SU-DHL-6 (cell line): ENCODE measurements at regions not wholly inside any gene's neighbourhood (a gene's known extent, or its start where the extent isn't known, plus 50 kb on each side); places are given as distances from the start of the nearest gene placed in this dataset.

Experiments used
- H2AFZ ChIP-seq: fragments of 200-600 bp; sonication (generic); 2 replicates; pipeline ENCODE4 v1.6.1; 2014; ENCODE audit warnings: low read depth, mild to moderate bottlenecking, moderate library complexity, mixed read lengths, antibody characterized with exemption, low read length; ENCODE audit not compliant: severe bottlenecking
- H3F3A ChIP-seq: fragments of 200-600 bp; shearing (Covaris generic); 2 replicates; pipeline ENCODE4 v1.6.0; 2016; ENCODE audit warnings: antibody characterized with exemption, mild to moderate bottlenecking; ENCODE audit not compliant: insufficient read depth
- H3K27ac ChIP-seq: fragments of 200-600 bp; sonication (generic); 2 replicates; pipeline ENCODE4 v1.5.1; 2016; ENCODE audit warnings: low read depth, mild to moderate bottlenecking, low read length, moderate library complexity, mixed read lengths
- H3K27me3 ChIP-seq: fragments of 200-600 bp; sonication (generic), shearing (Covaris generic); 2 replicates; pipeline ENCODE4 v1.6.0; 2014; ENCODE audit warnings: mild to moderate bottlenecking, low read length
- H3K36me3 ChIP-seq: fragments of 200-600 bp; sonication (generic); 2 replicates; pipeline ENCODE4 v1.6.1; 2014; ENCODE audit warnings: mild to moderate bottlenecking, low read length, mixed read lengths
- H3K4me2 ChIP-seq: fragments of 300-600, 200-600 bp; shearing (Covaris generic), sonication (generic); 2 replicates; pipeline ENCODE4 v1.6.0; 2014; ENCODE audit warnings: low read length, low read depth, mild to moderate bottlenecking; ENCODE audit not compliant: poor library complexity, severe bottlenecking
- H3K4me3 ChIP-seq: fragments of 200-600 bp; sonication (generic); 2 replicates; pipeline ENCODE4 v1.5.1; 2014; ENCODE audit warnings: antibody characterized with exemption, low read length, mild to moderate bottlenecking, mixed read lengths; ENCODE audit not compliant: insufficient read depth, poor library complexity, severe bottlenecking
- H3K79me2 ChIP-seq: fragments of 200-600 bp; sonication (generic); 2 replicates; pipeline ENCODE4 v1.6.1; 2014; ENCODE audit warnings: mild to moderate bottlenecking, low read length, moderate library complexity; ENCODE audit not compliant: insufficient read depth
- H3K9ac ChIP-seq: fragments of 200-600 bp; sonication (generic); 2 replicates; pipeline ENCODE4 v1.7.0; 2014; ENCODE audit warnings: mild to moderate bottlenecking, low read length
- H3K9me2 ChIP-seq: fragments of 200-600 bp; sonication (generic); replicated peaks from 2 replicates; pipeline ENCODE4 v1.6.1; 2014; ENCODE audit warnings: low read length; ENCODE audit not compliant: insufficient read depth
- H3K9me3 ChIP-seq: fragments of 200-600 bp; sonication (generic); 2 replicates; pipeline ENCODE4 v1.6.1; 2014; ENCODE audit warnings: low read length, mixed read lengths; ENCODE audit not compliant: insufficient read depth
- H4K20me1 ChIP-seq: fragments of 200-600 bp; sonication (generic); 2 replicates; pipeline ENCODE4 v1.6.1; 2014; ENCODE audit warnings: low read depth, mild to moderate bottlenecking, antibody characterized with exemption, low read length, moderate library complexity, mixed read lengths
- EZH2phosphoT487 ChIP-seq: fragments of 200-600 bp; sonication (generic), shearing (Covaris generic); conservative IDR thresholded peaks from 2 replicates; pipeline ENCODE4 v1.6.1; 2018; ENCODE audit warnings: mild to moderate bottlenecking, antibody characterized with exemption, low read length, moderate library complexity, mixed read lengths
- TF ChIP-seq, protein P1 (sequence below): fragments of 200-600 bp; sonication (generic); IDR thresholded peaks from one replicate; pipeline ENCODE4 v1.5.1; 2017; ENCODE audit warnings: antibody characterized with exemption, mild to moderate bottlenecking, low read length, moderate library complexity; ENCODE audit not compliant: insufficient read depth, poor library complexity, severe bottlenecking

DNA sequence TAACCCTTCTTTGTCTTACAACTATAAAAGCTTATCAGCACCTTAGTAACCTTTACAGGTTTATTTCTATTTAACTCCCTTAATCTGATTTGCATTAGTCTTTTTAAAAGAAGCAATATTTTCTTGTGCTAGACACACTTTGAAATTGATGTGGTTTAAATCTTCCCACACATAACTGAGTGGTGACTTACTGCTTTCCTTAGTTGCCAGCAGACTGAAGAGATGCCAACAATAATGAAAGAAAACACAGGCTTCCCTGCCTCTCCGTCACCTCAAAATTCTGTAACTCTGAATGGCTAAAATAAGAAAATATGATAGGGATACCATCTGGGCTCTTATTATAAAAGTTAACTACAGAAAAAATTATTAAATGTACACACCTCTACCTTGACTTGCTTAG lies 196.8 kb downstream of the PTBP2 start:
- Histone ChIP-seq H3K79me2 (no peaks in the 10 kb centered on the region), H3K36me3 (no peaks in the 10 kb centered on the region), H3K4me2 (no peak overlapping the region), H4K20me1 (no peaks in the 10 kb centered on the region), H3F3A (no peaks in the 10 kb centered on the region), H3K27ac (no peak overlapping the region), H3K9ac (no peak overlapping the region), H3K4me3 (no peak overlapping the region), H2AFZ (no peak overlapping the region), H3K9me2 (no peaks in the 10 kb centered on the region), H3K27me3 (no peaks in the 10 kb centered on the region), H3K9me3 (no peaks in the 10 kb centered on the region; the same call in 1 of the 2 replicates)
- TF ChIP-seq, protein P1, sequence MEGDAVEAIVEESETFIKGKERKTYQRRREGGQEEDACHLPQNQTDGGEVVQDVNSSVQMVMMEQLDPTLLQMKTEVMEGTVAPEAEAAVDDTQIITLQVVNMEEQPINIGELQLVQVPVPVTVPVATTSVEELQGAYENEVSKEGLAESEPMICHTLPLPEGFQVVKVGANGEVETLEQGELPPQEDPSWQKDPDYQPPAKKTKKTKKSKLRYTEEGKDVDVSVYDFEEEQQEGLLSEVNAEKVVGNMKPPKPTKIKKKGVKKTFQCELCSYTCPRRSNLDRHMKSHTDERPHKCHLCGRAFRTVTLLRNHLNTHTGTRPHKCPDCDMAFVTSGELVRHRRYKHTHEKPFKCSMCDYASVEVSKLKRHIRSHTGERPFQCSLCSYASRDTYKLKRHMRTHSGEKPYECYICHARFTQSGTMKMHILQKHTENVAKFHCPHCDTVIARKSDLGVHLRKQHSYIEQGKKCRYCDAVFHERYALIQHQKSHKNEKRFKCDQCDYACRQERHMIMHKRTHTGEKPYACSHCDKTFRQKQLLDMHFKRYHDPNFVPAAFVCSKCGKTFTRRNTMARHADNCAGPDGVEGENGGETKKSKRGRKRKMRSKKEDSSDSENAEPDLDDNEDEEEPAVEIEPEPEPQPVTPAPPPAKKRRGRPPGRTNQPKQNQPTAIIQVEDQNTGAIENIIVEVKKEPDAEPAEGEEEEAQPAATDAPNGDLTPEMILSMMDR: no peak
- no peak for TF ChIP-seq EZH2phosphoT487

DNA sequence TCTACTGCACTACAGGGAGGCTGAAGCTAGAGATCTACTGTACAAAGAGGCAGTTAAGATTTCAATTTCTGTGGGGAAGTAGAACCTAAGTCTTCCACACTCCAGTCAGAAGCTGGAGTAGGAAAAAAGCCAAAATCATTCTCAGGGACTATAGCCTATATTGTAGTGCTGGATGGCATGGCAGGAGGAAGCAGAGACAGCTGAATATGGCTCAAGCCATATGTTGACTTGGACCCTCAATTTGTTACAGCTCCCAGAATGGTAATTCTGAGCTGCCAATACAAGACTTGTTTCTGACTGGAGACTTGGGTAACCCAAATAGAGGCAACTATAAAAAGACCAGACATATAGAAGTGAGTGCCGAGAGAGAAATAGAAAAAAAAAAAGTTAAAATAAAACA lies 200.6 kb downstream of the PTBP2 start:
- TF ChIP-seq EZH2phosphoT487: no peak
- TF ChIP-seq, protein P1: no peak
- Histone ChIP-seq H3K27ac (no peak overlapping the region), H3K4me2 (no peak overlapping the region), H3K4me3 (no peak overlapping the region), H3F3A (no peaks in the 10 kb centered on the region), H3K9ac (no peak overlapping the region), H2AFZ (no peak overlapping the region), H3K9me3 (no peaks in the 10 kb centered on the region; the same call in 1 of the 2 replicates), H3K9me2 (no peaks in the 10 kb centered on the region), H3K27me3 (no peaks in the 10 kb centered on the region), H4K20me1 (no peaks in the 10 kb centered on the region), H3K36me3 (no peaks in the 10 kb centered on the region), H3K79me2 (no peaks in the 10 kb centered on the region)

- no peak overlapping the region for H3K9ac ChIP-seq
- no peaks in the 10 kb centered on the region for H4K20me1 ChIP-seq
- H3K27me3 ChIP-seq: no peaks in the 10 kb centered on the region
- no peaks in the 10 kb centered on the region for H3F3A ChIP-seq
- no peaks in the 10 kb centered on the region for H3K9me2 ChIP-seq
- H3K36me3 ChIP-seq: no peaks in the 10 kb centered on the region
- H3K4me2 ChIP-seq: no peak overlapping the region
- H3K79me2 ChIP-seq: no peaks in the 10 kb centered on the region
- no peak overlapping the region for H3K27ac ChIP-seq
- no peak for TF ChIP-seq EZH2phosphoT487
- TF ChIP-seq, protein P1: no peak
- no peak overlapping the region for H3K4me3 ChIP-seq
- H2AFZ ChIP-seq: no peak overlapping the region
- no peaks in the 10 kb centered on the region; the same call in 1 of the 2 replicates for H3K9me3 ChIP-seq
Measured at GRCh38 chr1:96923753-96924152, 202.2 kb downstream of the PTBP2 start.

- H3K27me3 ChIP-seq: no peaks in the 10 kb centered on the region; the same call in 1 of the 2 replicates
- no peaks in the 10 kb centered on the region for H3K79me2 ChIP-seq
- H2AFZ ChIP-seq: no peak overlapping the region
- TF ChIP-seq, protein P1: no peak
- no peak for TF ChIP-seq EZH2phosphoT487
- no peak overlapping the region for H3K4me2 ChIP-seq
- no peak overlapping the region for H3K9ac ChIP-seq
- H3K36me3 ChIP-seq: no peaks in the 10 kb centered on the region
- no peaks in the 10 kb centered on the region for H4K20me1 ChIP-seq
- H3F3A ChIP-seq: no peaks in the 10 kb centered on the region
- no peaks in the 10 kb centered on the region for H3K9me2 ChIP-seq
- no peak overlapping the region for H3K27ac ChIP-seq
- H3K9me3 ChIP-seq: no peaks in the 10 kb centered on the region; the same call in 1 of the 2 replicates
- H3K4me3 ChIP-seq: no peak overlapping the region
Measured at GRCh38 chr1:96926176-96926575, 204.6 kb downstream of the PTBP2 start.
